ENCODE measurements at regions not wholly inside any gene's neighbourhood (a gene's known extent, or its start where the extent isn't known, plus 50 kb on each side); places are given as distances from the start of the nearest gene placed in this dataset.

GRCh38 chr6:71403422-71404134 lies 115.0 kb downstream of the OGFRL1 start:
- TF ChIP-seq, protein P1, sequence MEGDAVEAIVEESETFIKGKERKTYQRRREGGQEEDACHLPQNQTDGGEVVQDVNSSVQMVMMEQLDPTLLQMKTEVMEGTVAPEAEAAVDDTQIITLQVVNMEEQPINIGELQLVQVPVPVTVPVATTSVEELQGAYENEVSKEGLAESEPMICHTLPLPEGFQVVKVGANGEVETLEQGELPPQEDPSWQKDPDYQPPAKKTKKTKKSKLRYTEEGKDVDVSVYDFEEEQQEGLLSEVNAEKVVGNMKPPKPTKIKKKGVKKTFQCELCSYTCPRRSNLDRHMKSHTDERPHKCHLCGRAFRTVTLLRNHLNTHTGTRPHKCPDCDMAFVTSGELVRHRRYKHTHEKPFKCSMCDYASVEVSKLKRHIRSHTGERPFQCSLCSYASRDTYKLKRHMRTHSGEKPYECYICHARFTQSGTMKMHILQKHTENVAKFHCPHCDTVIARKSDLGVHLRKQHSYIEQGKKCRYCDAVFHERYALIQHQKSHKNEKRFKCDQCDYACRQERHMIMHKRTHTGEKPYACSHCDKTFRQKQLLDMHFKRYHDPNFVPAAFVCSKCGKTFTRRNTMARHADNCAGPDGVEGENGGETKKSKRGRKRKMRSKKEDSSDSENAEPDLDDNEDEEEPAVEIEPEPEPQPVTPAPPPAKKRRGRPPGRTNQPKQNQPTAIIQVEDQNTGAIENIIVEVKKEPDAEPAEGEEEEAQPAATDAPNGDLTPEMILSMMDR (IDR thresholded peaks at IDR 0.05; ENCODE audit: low read depth, low read length, missing input control) = no peak
- TF ChIP-seq REST (IDR thresholded peaks at IDR 0.05) (no peak), GABPA (IDR thresholded peaks at IDR 0.05 in 1 of 2, conservative IDR thresholded peaks at IDR 0.05 in 1 of 2) (no peak), TAF1 (conservative IDR thresholded peaks at IDR 0.05) (no peak), YY1 (IDR thresholded peaks at IDR 0.05) (no peak), RAD21 (IDR thresholded peaks at IDR 0.05) (no peak)
- TF ChIP-seq, protein P2, sequence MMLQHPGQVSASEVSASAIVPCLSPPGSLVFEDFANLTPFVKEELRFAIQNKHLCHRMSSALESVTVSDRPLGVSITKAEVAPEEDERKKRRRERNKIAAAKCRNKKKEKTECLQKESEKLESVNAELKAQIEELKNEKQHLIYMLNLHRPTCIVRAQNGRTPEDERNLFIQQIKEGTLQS (IDR thresholded peaks at IDR 0.05) = no peak

Data from liver (tissue), 3 donors.